Stimulated activated CD8-positive, alpha-beta memory T cell treated with anti-CD3 and anti-CD28 coated beads, Interleukin-7, amount 100 ng/mL, for 1 hour (primary cell): ENCODE measurements at regions not wholly inside any gene's neighbourhood (a gene's known extent, or its start where the extent isn't known, plus 50 kb on each side); places are given as distances from the start of the nearest gene placed in this dataset.
A peak's percentile ranks its signal among the peaks of the same experiment; 100 is the strongest.
"Not testable (repeated sequence)": the region's sequence is repeated elsewhere in the genome, so short reads cannot be mapped to it uniquely, and the experiment has no call there.

Source experiments
- DNase-seq, 2 donors: peaks; one replicate each; pipeline ENCODE4 v3.0.0-alpha.2; 2020; ENCODE audit warnings: low read depth in 2 of 2

- no peak for DNase-seq
These were observed 91.4 kb upstream of the NAMPT start for GRCh38 chr7:106376026-106376799.

- no peak for DNase-seq
These were observed 90.7 kb upstream of the NAMPT start for GRCh38 chr7:106375499-106375898.

GRCh38 chr7:106374437-106374836 is 89.7 kb upstream of the NAMPT start:
- DNase-seq, result no peak

- no peak for DNase-seq
These were observed 88.0 kb upstream of the NAMPT start for GRCh38 chr7:106372595-106373318.

- no peak for DNase-seq
These were observed 87.3 kb upstream of the NAMPT start for GRCh38 chr7:106372126-106372525.

GRCh38 chr7:106371629-106372028 is 86.8 kb upstream of the NAMPT start:
- no peak for DNase-seq

- DNase-seq, result no peak
These were observed 85.8 kb upstream of the NAMPT start for GRCh38 chr7:106370542-106370941.

GRCh38 chr7:106369816-106370215 is 85.0 kb upstream of the NAMPT start:
- DNase-seq, result no peak

- DNase-seq, result no peak
These were observed 84.6 kb upstream of the NAMPT start for GRCh38 chr7:106369352-106369751.

GRCh38 chr7:106367664-106368063 is 82.9 kb upstream of the NAMPT start:
- DNase-seq, result no peak

- DNase-seq, result no peak
These were observed 82.2 kb upstream of the NAMPT start for GRCh38 chr7:106367018-106367420.

GRCh38 chr7:106365252-106366005 is 80.6 kb upstream of the NAMPT start:
- no peak for DNase-seq

GRCh38 chr7:106362507-106362906 is 77.7 kb upstream of the NAMPT start:
- DNase-seq, result not testable (repeated sequence)

GRCh38 chr7:106358103-106358663 is 73.4 kb upstream of the NAMPT start:
- DNase-seq, result no peak

GRCh38 chr7:106357675-106358074 is 72.9 kb upstream of the NAMPT start:
- no peak for DNase-seq

- DNase-seq, result no peak
These were observed 70.0 kb upstream of the NAMPT start for GRCh38 chr7:106354822-106355221.

GRCh38 chr7:106353944-106354343 is 69.2 kb upstream of the NAMPT start:
- no peak for DNase-seq

- no peak for DNase-seq
These were observed 63.4 kb upstream of the NAMPT start for GRCh38 chr7:106348231-106348630.

- no peak for DNase-seq
These were observed 62.5 kb upstream of the NAMPT start for GRCh38 chr7:106347229-106347833.

GRCh38 chr7:106346678-106347217 is 62.0 kb upstream of the NAMPT start:
- DNase-seq, result peak in 1 of 2 donors; percentile 18

- no peak for DNase-seq
These were observed 61.4 kb upstream of the NAMPT start for GRCh38 chr7:106346167-106346677.
